ENCODE measurements at regions not wholly inside any gene's neighbourhood (a gene's known extent, or its start where the extent isn't known, plus 50 kb on each side); places are given as distances from the start of the nearest gene placed in this dataset.

- intact Hi-C loops (cut with micrococcal nuclease) = no loop called here
- Histone ChIP-seq H3K23ac (ENCODE audit: low read depth, low read length) (no peak overlapping the region), H3K4me3 (ENCODE audit: insufficient read depth, low read depth, low read length) (no peak overlapping the region), H2BK20ac (ENCODE audit: low read depth, low read length) (no peak overlapping the region), H3K4me1 (ENCODE audit: control insufficient read depth, insufficient read depth, low read length) (no peaks in the 10 kb centered on the region), H3K9me1 (ENCODE audit: insufficient read depth, low read length) (no peaks in the 10 kb centered on the region), H3K27me3 (ENCODE audit: control insufficient read depth, insufficient read depth, low read length) (no peaks in the 10 kb centered on the region), H3K36me3 (ENCODE audit: control insufficient read depth, insufficient read depth, low read length) (no peaks in the 10 kb centered on the region), H3K18ac (ENCODE audit: low read depth, low read length) (no peak overlapping the region), H2AFZ (replicated peaks; ENCODE audit: low read length, poor library complexity) (no peak overlapping the region), H3K9me3 (ENCODE audit: control insufficient read depth, insufficient read depth, low read length) (no peaks in the 10 kb centered on the region), H4K5ac (ENCODE audit: low read depth, low read length) (no peak overlapping the region), H4K20me1 (ENCODE audit: insufficient read depth, low read length) (no peaks in the 10 kb centered on the region), H3K4ac (ENCODE audit: low read depth, low read length) (no peak overlapping the region), H3K56ac (ENCODE audit: extremely low read depth, insufficient read depth, low read length) (no peak overlapping the region), H2AK9ac (replicated peaks; ENCODE audit: low read depth, low read length, poor library complexity) (no peak overlapping the region), H3K4me2 (ENCODE audit: low read depth, low read length) (no peak overlapping the region), H2AK5ac (ENCODE audit: low read depth, low read length) (no peak overlapping the region), H2BK120ac (ENCODE audit: low read depth, low read length) (no peak overlapping the region), H3K27ac (ENCODE audit: insufficient read depth, low read length) (no peak overlapping the region), H3K9ac (ENCODE audit: low read depth, low read length) (no peak overlapping the region), H3K79me1 (ENCODE audit: low read depth in 1 of 2, low read length in 2 of 2) (no peaks in the 10 kb centered on the region), H3K14ac (replicated peaks; ENCODE audit: low read depth, low read length) (no peak overlapping the region), H2BK5ac (ENCODE audit: low read depth, low read length, poor library complexity, severe bottlenecking) (no peak overlapping the region), H2BK15ac (ENCODE audit: low read depth, low read length) (no peak overlapping the region), H4K91ac (ENCODE audit: insufficient read depth, low read depth, low read length) (no peak overlapping the region), H4K8ac (ENCODE audit: low read depth in 2 of 2, low read length in 2 of 2) (no peak overlapping the region)
- ATAC-seq (ENCODE audit: low read depth) (no peak), DNase-seq (no peak)
- CTCF ChIA-PET = no interaction called here
- no CpG with 5 or more reads among the region's 2 CpGs for WGBS, 2 experiments (ENCODE audit: extremely low coverage in 2 of 2, insufficient read length in 1 of 2)
- dilution Hi-C loops (cut with HindIII; ENCODE audit: low sequenced_read_pairs, unreplicated experiment) = no loop called here
- no peak for TF ChIP-seq NFE2L2 (IDR thresholded peaks at IDR 0.05; ENCODE audit: low read depth, low read length)
- no peak for TF ChIP-seq FOS (IDR thresholded peaks at IDR 0.05; ENCODE audit: low read depth, low read length)
- TF ChIP-seq, protein P1, sequence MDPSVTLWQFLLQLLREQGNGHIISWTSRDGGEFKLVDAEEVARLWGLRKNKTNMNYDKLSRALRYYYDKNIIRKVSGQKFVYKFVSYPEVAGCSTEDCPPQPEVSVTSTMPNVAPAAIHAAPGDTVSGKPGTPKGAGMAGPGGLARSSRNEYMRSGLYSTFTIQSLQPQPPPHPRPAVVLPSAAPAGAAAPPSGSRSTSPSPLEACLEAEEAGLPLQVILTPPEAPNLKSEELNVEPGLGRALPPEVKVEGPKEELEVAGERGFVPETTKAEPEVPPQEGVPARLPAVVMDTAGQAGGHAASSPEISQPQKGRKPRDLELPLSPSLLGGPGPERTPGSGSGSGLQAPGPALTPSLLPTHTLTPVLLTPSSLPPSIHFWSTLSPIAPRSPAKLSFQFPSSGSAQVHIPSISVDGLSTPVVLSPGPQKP (IDR thresholded peaks at IDR 0.05; ENCODE audit: borderline replicate concordance, low read depth, low read length) = no peak
- no peak for TF ChIP-seq MXI1 (IDR thresholded peaks at IDR 0.05; ENCODE audit: borderline replicate concordance, low read depth, low read length)
- no peak for TF ChIP-seq RAD21 (IDR thresholded peaks at IDR 0.05; ENCODE audit: low read length)
- no peak for TF ChIP-seq CTCF (conservative IDR thresholded peaks at IDR 0.05; ENCODE audit: low read depth, low read length)
- TF ChIP-seq POLR2A (IDR thresholded peaks at IDR 0.05; ENCODE audit: low read depth, low read length) = no peak
- TF ChIP-seq USF2 (IDR thresholded peaks at IDR 0.05; ENCODE audit: low read depth, low read length) = no peak
- TF ChIP-seq CHD1 (IDR thresholded peaks at IDR 0.05; ENCODE audit: low read depth, low read length) = no peak
- TF ChIP-seq RCOR1 (IDR thresholded peaks at IDR 0.05; ENCODE audit: insufficient replicate concordance, low read length) = no peak
- no peak for TF ChIP-seq RFX5 (IDR thresholded peaks at IDR 0.05; ENCODE audit: low read depth, low read length)
- TF ChIP-seq BHLHE40 (IDR thresholded peaks at IDR 0.05; ENCODE audit: low read depth, low read length) = no peak
- no peak for TF ChIP-seq CEBPB (IDR thresholded peaks at IDR 0.05; ENCODE audit: low read depth, low read length)
- no peak for TF ChIP-seq MAFK (IDR thresholded peaks at IDR 0.05; ENCODE audit: low read depth, low read length)
- no peak for TF ChIP-seq MAZ (IDR thresholded peaks at IDR 0.05; ENCODE audit: borderline replicate concordance, low read depth, low read length)
- no peak for TF ChIP-seq SMC3 (IDR thresholded peaks at IDR 0.05; ENCODE audit: low read depth, low read length)
- BruUV-seq (replicated peaks) = no TSS peak
- in situ Hi-C loops (cut with MboI; ENCODE audit: low sequenced_read_pairs) = no loop called here
- POLR2A ChIA-PET (ENCODE audit: unreplicated experiment) = no interaction called here
Measured at GRCh38 chr7:136566491-136566890, 302.0 kb upstream of the CHRM2 start.
